Fibroblast of peridontal ligament (primary cell): ENCODE measurements at regions not wholly inside any gene's neighbourhood (a gene's known extent, or its start where the extent isn't known, plus 50 kb on each side); places are given as distances from the start of the nearest gene placed in this dataset.
"Not testable (repeated sequence)": the region's sequence is repeated elsewhere in the genome, so short reads cannot be mapped to it uniquely, and the experiment has no call there.

Source experiments
- DNase-seq: peaks from one replicate; pipeline ENCODE4 v3.0.0-alpha.2; 2010; ENCODE audit errors: extremely low read depth

DNA sequence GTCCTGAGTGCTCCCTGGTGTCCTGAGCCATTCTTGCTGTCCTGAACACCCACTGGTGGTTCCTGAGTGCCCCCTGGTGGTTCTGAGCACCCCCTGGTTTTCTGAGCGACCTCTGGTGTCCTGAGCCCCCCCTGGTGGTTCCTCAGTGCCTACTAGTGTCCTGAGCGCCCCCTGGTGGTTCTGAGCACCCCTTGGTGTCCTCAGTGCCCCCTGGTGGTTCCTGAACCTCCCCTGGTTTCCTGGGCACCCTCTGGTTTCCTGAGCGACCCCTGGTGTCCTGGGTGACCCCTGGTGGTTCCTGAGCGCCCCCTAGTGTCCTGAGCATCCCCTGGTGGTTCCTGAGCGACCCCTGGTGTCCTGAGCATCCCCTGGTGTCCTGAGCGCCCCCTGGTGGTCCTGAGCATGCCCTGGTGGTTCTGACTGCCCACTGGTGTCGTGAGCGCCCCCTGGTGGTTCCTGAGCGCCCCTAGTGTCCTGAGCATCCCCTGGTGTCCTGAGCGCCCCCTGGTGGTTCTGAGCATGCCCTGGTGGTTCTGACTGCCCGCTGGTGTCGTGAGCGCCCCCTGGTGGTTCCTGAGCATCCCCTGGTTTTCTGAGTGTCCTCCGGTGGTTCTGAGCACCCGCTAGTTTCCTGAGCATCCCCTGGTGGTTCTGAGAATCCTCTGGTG, 473.1 kb downstream of the TMEM121 start:
- no peak for DNase-seq

DNA sequence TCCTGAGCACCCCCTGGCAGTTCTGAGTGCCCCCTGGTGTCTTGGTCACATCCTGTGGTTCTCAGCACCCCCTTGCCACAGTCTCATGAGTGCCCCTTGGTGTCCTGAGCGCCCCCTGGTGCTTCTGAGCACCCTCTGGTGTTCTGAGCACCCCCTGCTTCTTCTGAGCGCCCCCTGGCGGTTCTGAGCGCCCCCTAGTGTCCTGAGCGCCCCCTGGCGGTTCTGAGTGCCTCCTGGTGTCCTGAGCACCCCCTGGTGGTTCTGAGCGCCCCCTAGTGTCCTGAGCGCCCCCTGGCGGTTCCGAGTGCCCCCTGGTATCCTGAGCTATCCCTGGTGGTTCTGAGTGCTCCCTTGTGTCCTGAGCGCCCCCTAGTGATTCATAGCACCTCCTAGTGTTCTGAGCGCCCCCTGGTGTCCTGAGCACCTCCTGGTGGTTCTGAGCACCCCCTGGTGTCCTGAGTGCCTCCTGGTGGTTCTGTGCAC, 473.7 kb downstream of the TMEM121 start:
- DNase-seq: not testable (repeated sequence)

DNA sequence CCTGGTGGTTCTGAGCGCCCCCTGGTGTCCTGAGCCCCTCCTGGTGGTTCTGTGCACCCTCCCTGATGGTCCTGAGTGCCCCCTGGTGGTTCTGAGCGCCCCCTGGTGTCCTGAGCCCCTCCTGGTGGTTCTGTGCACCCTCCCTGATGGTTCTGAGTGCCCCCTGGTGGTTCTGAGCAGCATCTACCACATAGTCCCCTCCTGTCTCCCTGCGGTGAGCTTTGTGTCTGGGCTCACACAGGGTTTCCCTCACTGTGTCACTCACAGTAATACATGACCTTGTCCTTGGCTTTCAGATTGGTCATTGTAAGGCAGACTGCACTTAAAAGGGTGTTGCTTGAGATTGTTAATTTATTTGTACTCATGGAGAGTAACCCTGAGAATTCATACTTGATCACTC, 474.9 kb downstream of the TMEM121 start:
- DNase-seq: not testable (repeated sequence)

DNA sequence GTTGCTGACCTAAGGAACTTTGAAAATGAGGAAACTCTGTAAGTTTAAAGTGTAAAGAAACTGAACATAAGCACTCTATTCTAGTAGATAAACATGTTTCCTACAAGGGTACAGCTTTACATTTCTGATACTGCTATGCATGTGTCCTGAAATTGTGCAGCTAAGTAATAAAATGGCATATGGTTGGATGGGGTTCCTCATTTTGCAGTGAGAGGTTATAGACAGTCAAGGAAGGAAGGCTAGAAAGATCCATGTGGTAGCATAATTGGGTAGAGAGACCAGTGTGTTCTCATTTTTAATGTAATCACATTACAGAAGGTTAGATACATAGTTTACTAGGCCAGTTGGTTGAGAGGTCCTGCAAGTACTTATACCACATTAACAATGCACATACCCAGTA, 477.0 kb downstream of the TMEM121 start:
- DNase-seq: no peak

DNA sequence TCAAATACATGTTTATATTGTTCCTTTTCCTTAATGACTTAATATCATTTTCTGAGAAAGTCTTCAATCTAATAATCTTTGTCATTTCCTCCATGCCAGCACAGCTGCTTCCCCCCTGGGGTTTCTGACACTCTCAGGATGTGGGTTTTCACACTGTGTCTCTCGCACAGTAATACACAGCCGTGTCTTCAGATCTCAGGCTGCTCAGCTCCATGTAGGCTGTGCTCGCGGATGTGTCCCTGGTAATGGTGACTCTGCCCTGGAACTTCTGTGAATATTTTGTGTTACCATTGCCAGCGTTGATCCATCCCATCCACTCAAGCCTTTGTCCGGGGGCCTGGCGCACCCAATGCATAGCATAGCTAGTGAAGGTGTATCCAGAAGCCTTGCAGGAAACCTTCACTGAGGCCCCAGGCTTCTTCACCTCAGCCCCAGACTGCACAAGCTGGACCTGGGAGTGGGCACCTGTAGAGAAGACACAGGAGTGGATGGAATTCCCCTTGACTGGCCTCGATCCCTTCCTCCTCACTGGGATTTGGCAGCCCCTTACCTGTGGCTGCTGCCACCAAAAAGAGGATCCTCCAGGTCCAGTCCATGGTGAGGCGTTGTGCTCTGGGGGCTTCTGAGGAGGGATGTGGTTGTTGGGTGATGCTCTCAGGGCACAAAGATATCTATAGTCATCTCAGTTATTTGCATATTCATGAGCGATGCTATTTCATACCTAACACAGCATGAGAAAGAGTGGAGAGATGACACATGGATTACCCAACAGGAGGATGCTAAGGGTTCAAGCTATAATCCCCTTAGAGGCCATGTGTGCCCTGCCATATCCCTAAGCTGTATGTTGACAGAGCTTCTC, 478.8 kb downstream of the TMEM121 start:
- DNase-seq: not testable (repeated sequence)

DNA sequence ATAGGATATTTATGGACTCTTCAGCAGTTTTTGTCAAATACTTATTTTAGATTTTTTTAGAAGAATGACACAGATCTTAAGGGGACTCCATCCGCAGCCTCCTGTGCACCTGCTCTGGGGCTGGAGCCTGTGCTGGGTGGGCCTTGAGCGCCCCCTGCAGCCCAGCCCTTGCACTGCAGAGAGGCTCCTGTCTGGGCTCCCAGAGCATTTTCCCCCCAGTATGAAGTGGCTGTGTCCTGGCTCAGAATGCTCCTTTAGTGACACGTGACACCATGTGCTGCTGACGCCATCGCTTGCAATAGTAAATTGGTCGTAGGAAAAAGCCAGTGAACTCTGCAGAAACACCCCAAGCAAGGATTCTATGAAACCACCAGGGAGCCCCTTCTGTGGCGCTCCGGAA, 479.7 kb downstream of the TMEM121 start:
- not testable (repeated sequence) for DNase-seq

DNA sequence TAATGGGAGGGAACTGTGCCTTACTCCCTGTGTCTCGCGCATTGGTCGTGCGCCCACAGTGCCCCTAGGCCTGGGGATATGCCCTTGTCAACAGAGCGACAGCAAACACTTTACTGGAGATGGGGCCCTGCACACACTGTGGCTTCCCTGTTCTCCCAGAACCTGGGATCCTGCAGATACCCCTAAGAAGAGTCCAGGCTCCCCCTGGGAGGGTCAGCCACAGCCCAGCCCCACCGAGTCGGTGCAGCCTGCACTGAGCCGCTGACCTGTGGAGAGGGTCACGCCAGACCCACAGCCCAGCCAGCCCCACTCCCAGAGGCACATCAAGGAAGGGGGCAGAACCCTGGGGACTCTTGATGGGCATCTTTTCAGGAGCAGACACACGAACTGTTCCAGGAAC, 480.3 kb downstream of the TMEM121 start:
- not testable (repeated sequence) for DNase-seq

DNA sequence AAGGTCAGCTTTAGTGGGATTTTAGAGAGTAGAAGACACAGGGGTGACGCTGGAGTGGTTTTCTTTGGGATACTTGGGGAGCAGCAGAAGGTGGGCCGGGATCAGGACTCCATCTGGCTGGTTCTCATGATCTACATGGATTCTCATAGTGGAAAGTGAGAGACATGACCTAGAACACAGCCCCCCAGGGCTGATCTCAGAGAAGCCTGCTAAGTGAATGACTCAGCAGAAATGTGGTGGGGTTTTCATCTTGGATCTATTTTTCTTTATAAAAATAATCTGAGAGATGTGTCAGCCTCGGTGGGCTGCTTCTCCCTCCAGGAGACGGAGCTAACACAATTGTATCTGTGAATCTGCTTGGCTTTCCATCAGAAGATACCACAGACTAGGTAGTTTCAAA, 484.4 kb downstream of the TMEM121 start:
- DNase-seq: no peak

DNA sequence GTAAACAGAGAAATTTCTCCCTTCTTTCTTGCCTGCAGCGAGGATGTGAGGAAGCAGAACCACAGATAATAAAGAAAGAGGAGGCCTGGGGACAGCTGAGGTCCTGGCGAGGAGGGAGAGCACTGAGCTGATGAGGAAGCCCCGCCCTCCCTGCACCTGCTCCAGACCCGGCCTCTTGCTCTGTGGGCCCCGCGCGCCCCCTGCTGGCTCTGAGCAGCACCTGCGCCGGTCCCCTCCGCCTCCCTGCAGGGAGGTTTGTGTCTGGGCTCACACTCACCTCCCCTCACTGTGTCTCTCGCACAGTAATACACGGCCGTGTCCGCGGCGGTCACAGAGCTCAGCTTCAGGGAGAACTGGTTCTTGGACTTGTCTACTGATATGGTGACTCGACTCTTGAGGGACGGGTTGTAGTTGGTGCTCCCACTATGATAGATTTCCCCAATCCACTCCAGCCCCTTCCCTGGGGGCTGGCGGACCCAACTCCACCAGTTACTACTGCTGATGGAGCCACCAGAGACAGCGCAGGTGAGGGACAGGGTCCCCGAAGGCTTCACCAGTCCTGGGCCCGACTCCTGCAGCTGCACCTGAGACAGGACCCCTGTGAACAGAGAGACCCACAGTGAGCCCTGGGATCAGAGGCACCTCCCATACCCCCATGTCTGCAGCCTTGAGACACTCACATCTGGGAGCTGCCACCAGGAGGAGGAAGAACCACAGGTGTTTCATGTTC, 485.4 kb downstream of the TMEM121 start:
- DNase-seq: not testable (repeated sequence)

DNA sequence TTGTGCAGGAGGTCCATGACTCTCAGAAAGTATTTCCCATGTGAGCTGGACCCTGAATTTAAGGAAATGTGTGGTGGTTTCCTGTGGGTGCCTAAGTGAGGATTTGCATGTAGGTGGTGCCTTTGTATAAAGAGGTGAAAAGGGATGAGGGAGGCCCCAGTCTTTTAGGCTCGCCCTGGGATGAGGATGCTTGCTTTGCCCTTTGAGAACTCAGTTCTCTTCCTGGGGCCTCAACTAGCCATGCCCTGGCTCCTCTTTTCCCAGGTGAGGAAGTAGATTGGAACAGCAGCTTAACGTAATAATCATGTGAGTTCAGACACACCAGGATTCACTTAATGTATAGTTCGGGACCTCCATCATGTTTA, 486.0 kb downstream of the TMEM121 start:
- DNase-seq: not testable (repeated sequence)

DNA sequence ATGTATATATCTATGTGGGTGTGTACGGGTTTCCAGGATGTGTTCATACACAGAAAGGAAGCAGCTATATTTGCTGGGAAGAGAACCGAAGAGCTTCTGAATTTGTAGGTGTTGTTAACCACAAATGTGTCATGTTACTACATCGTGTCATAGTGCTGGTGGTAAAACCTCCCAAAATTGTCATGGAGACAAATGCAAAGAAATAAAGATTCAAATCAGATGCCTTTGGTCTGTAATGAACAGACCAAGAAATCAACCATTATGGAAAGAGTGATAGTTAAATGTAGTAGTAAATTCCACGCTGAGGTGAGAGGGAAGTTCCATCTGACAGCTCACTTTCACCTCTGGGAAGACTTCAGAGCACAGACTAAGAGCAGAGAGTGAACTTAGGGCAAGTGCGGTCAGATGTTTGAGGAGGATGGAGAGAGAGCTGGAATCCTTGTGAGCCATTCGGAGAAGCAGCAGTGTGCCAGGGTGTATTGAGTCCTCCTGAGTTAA, 487.5 kb downstream of the TMEM121 start:
- DNase-seq: no peak

DNA sequence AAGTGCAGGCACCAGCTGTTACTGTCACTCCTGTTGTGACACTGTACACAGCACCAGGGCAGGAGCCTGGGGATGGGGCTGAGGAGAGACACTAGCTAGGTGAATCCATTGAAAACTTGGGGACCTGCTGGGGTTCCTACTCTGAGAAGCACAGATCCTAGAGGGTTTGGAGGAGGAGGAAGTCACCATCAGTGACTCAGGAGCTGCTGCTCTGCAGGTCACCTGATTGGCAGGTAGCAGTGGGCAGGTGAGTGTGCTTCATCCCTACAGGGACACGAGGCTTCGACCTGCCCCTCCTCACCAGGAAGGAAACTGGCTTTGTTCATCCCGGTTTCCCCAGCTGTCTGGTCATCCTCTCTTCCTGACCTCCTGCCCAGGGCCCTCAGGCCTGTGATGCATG, 491.6 kb downstream of the TMEM121 start:
- not testable (repeated sequence) for DNase-seq

DNA sequence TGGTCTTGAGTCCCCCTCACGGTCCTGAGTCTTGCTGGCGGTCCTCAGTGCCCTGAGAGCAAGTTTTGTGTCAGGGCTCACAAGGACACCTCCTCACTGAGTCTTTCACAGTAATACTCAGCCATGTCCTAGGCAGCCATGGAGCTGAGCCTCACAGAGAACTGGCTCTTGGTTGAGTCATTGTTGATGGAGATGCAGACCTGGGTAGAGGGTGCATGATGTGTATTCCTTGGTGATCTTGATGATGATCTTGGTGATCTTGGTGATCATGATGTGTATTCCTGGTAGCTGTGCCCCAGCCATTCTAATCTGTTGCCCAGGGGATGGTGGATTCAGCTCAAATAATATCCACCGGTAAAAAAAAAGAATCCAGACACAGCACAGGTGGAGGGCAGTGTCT, 495.4 kb downstream of the TMEM121 start:
- DNase-seq: no peak

DNA sequence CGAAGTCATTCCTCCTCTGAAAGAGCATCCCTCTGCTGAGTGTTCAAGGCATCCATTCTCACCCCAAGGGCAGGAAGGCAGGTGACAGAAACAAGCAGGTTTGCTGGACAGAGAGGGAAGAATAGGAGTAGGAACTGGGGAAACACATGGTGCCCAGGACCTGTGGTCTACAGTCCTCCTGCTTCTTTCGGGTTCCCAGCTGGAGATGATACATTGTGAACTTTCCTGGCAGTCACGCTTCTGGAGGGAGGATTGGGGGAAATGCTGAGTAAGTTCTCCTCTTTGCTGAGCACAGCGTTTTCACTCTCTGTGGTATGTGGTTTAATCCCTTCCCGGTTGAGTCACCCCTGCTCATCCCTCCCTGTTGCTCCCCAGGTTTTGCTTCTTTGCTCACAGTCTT, 496.3 kb downstream of the TMEM121 start:
- DNase-seq: not testable (repeated sequence)

DNA sequence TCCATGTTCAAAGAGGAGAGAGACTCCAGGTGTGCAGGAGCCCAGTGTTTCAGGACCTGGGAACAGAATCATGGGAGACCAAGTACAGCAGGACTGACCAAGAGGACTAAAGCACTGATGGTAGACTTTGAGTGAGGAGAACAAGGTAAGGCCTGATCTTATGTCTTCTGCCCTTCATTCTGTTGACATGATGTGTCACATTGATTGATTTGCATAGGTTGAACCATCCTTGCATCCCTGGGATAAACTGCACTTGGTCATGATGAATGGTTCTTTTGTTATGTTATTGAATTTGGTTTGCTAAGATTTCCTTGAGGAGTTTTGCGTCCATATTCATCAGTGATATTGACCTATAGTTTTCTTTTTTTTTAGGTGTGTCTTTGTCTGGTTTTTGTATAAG, 497.0 kb downstream of the TMEM121 start:
- no peak for DNase-seq

DNA sequence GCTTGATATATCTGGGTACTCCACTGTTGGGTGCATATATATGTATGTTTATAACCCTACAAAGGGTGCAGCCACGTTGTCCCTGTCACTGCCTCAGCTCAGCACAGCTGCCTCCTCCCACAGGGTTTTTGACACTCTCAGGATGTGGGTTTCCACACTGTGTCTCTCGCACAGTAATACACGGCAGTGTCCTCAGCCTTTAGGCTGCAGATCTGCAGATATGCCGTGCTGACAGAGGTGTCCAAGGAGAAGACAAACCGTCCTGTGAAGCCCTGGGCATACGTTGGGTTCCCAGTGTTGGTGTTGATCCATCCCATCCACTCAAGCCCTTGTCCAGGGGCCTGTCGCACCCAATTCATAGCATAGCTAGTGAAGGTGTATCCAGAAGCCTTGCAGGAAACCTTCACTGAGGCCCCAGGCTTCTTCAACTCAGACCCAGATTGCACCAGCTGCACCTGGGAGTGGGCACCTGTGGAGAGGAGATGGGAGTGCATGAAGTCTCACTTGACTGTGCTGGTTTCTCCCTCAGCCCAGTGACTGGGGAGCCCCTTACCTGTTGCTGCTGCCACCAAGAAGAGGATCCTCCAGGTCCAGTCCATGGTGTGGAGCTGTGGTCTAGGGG, 498.7 kb downstream of the TMEM121 start:
- DNase-seq: no peak

DNA sequence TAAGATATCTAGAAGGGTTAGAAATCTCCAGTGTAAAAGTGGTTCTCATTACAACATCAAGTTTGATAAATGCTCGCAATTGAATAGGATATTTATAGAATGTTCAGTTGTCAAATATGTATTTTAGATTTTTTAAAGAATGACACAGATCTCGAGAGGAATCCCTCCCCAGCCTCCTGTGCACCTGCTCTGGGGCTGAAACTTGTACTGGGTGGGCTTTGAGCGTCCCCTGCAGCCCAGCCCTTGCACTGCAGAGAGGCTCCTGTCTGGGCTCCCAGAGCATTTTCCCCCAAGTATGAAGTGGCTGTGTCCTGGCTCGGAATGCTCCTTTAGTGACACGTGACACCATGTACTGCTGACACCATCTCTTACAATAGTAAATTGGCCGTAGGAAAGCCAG, 499.6 kb downstream of the TMEM121 start:
- DNase-seq: no peak

DNA sequence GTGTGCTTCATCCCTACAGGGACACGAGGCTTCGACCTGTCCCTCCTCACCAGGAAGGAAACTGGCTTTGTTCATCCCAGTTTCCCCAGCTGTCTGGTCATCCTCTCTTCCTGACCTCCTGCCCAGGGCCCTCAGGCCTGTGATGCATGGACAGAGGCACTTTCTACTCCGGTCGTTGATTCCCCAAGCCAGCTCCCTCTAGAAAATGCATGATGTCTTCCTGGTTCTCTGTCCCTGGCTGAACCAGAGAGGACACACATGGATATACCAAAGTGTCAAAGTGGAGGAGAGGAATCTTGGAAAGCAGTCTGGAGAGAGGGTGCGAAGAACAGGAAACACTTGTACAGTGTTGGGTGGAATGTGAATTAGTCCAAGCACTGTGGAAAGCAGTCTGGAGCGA, 501.4 kb downstream of the TMEM121 start:
- DNase-seq: not testable (repeated sequence)

DNA sequence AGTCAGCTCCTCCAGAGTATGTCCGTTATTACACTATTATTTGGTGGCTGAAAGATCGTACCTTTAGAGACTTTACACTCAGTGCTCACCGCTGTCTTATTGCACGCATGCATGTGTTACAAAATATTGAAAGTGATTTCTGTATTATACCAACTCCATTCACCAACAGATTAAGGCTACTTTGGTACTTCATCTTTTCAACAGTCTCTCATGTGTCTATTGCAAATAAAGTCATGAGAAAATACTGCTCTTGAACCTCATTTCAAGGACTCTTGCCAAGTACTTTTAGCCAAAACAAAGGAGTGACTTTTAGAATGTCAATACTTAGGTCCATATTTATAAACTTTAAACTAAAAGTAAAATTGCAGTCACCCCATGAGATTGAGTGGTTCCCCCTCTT, 503.6 kb downstream of the TMEM121 start:
- DNase-seq: no peak

DNA sequence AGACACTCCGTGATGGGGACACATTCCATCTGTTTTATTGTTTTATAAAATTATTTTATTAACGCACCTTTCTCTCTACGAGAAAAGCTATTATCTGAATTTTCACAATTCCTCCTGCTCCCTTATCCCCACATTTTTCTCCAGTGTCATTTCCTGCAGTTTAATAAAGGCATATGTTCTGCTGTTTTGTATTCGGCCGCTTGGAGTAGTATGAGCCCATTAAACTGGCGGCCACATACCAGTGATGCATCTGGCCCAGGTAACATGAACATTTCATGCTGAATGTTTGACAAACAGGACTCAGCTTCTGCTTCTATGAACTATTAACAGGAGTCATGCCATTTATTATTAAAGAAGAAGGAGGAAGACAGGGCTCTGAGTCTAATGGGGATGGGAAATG, 511.0 kb downstream of the TMEM121 start:
- no peak for DNase-seq

DNA sequence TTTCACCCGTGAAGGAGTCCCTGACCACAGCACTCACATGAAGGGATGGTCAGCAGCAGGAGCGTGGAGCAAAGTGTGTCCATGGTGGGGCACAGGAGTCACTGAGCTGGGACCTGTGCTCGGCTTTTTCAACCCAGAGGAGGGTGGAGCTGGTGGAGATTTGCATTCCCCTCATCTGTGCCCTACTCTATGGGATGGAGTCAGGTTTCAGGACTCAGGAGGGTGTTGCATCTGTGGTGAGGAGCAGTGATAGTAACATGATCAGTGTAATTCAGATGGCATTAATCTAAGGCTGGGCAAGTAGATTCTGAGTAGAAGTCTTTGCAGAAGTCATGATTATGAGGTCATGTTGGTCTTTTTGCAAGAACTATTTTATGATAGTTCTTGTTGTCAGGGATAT, 511.9 kb downstream of the TMEM121 start:
- no peak for DNase-seq

DNA sequence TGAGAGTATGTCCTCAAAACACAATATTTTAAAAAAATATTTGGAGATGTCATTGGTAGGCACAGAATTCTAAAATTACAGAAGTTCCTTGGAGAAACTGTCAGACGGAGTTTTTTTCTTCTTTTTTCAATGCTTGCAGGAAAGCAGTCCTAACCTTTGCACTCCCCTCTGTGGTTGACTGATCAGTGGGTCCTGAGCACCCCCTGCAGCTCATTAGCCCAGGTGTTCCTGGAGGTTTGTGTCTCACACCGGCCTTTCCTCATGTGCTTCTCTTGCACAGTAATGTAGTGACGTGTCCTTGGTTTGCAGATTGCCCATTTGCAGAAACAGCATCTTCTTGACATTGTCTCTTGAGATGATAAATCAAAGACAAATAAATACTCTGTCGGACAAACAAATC, 513.0 kb downstream of the TMEM121 start:
- no peak for DNase-seq
